Right lobe of liver (tissue), 6 donors: ENCODE measurements at regions not wholly inside any gene's neighbourhood (a gene's known extent, or its start where the extent isn't known, plus 50 kb on each side); places are given as distances from the start of the nearest gene placed in this dataset.

Experiments
- ATAC-seq, 4 donors: fragments of 200-7000 bp; cut with Tn5 transposase; one replicate each; pipeline ENCODE4 v1.9.1; 2020; ENCODE audit warnings: mild to moderate bottlenecking in 4 of 4, moderate library complexity in 4 of 4
- DNase-seq, 3 donors: peaks; one replicate each; pipeline ENCODE4 v3.0.0-alpha.2; 2020
- H3K27ac ChIP-seq, 3 donors: fragments of 200-600 bp; one replicate each; pipeline ENCODE4 v1.8.0; 2022
- H3K27me3 ChIP-seq, 2 donors: fragments of 200-600 bp; one replicate each; pipeline ENCODE4 v1.8.0; 2022
- H3K36me3 ChIP-seq, 4 donors: fragments of 200-600 bp; sonication (generic) in 1 of 4; one replicate each; pipeline versions ENCODE4 v1.5.1 to v1.8.0; 2017 to 2022; ENCODE audit warnings: control low read depth in 1 of 4
- H3K4me1 ChIP-seq, 4 donors: fragments of 200-600 bp; sonication (generic) in 1 of 4; one replicate each; pipeline versions ENCODE4 v1.5.1 to v1.8.0; 2017 to 2022; ENCODE audit warnings: control low read depth in 1 of 4
- H3K4me3 ChIP-seq, 3 donors: fragments of 200-600 bp; one replicate each; pipeline ENCODE4 v1.8.0; 2022
- H3K9me3 ChIP-seq, 4 donors: fragments of 200-600 bp; sonication (generic) in 1 of 4; one replicate each; pipeline versions ENCODE4 v1.5.1 to v1.8.0; 2017 to 2022; ENCODE audit warnings: control low read depth in 1 of 4
- POLR2A ChIP-seq: fragments of 450-650 bp; IDR thresholded peaks from one replicate; pipeline ENCODE4 v1.6.1; 2017; ENCODE audit warnings: antibody characterized with exemption, mild to moderate bottlenecking
- WGBS: methylation state at CpG from one replicate; pipeline ENCODE4 v1.1.6; 2018; ENCODE audit warnings: low coverage, low lambda C conversion rate; ENCODE audit not compliant: insufficient coverage; ENCODE audit errors: missing lambda C conversion rate; 5-methylcytosine and 5-hydroxymethylcytosine counted together
- intact Hi-C, 2 donors: fragments of 100-400 bp; cut with DNase I; formaldehyde crosslinking; loops; one replicate each; pipeline versions ENCODE4 v1.11.2 to v1.14.1; 2022
- TF ChIP-seq, protein P1 (sequence below), 4 donors: fragments of 200-600 bp in 3 of 4; fragments of 450-650 bp in 1 of 4; IDR thresholded peaks; one replicate each; pipeline versions ENCODE4 v1.5.1 to v1.8.0; 2016 to 2022; ENCODE audit warnings: antibody characterized with exemption in 4 of 4, mild to moderate bottlenecking in 2 of 4
- donor health status: DM: no; HTN: yes; CAD: no.
- donor health status: DM: no; HTN: no; CAD: no.
- donor health status: DM: no; HTN: no; CAD: no.
- donor health status: DM: no; HTN: yes; CAD: no.
- donor health status: DM: no; HTN: yes; CAD: no.

DNA sequence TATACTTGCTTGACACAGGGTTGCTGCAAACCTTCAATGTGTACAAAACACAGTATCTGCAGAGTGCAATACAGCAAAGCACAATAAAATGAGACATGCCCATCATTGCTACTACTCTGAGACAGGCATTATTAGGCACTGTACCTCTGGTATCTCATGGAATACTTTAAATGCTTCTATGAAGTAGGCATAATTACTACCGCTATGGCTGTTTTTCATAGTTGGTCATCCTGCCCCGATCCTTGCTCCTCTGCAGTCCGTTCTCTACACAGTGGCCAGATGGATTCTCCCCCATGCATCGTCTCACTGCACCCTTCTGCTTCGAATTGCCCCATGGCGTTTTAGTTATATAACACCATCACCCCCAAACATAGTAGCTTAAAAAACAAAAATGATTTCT lies 83.0 kb upstream of the UBL3 start:
- 90% methylated on average over 6 of the region's 6 CpGs for WGBS
- DNase-seq (no peak), ATAC-seq (no peak)
- no peak for TF ChIP-seq POLR2A
- Histone ChIP-seq H3K4me3 (no peak overlapping the region), H3K9me3 (no peaks in the 10 kb centered on the region), H3K27me3 (no peaks in the 10 kb centered on the region), H3K27ac (no peak overlapping the region), H3K4me1 (peaks cover 0 to 9% (median 0%) of the 10 kb centered on the region in 4 donors), H3K36me3 (no peaks in the 10 kb centered on the region)
- intact Hi-C loops = loop anchor here in 1 of 2 donors (10.0 kb wide), 1 partner anchor 171 kb away; no protein-coding TSS in a partner anchor

- Histone ChIP-seq H3K9me3 (no peaks in the 10 kb centered on the region), H3K27ac (no peak overlapping the region), H3K36me3 (no peaks in the 10 kb centered on the region), H3K27me3 (no peaks in the 10 kb centered on the region), H3K4me1 (peaks cover 0 to 9% (median 0%) of the 10 kb centered on the region in 4 donors), H3K4me3 (no peak overlapping the region)
- no peak for ATAC-seq
- intact Hi-C loops = loop anchor here in 1 of 2 donors (10.0 kb wide), 1 partner anchor 173 kb away; no protein-coding TSS in a partner anchor
- DNase-seq = no peak
- no peak for TF ChIP-seq POLR2A
- TF ChIP-seq, protein P1, sequence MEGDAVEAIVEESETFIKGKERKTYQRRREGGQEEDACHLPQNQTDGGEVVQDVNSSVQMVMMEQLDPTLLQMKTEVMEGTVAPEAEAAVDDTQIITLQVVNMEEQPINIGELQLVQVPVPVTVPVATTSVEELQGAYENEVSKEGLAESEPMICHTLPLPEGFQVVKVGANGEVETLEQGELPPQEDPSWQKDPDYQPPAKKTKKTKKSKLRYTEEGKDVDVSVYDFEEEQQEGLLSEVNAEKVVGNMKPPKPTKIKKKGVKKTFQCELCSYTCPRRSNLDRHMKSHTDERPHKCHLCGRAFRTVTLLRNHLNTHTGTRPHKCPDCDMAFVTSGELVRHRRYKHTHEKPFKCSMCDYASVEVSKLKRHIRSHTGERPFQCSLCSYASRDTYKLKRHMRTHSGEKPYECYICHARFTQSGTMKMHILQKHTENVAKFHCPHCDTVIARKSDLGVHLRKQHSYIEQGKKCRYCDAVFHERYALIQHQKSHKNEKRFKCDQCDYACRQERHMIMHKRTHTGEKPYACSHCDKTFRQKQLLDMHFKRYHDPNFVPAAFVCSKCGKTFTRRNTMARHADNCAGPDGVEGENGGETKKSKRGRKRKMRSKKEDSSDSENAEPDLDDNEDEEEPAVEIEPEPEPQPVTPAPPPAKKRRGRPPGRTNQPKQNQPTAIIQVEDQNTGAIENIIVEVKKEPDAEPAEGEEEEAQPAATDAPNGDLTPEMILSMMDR (IDR thresholded peaks at IDR 0.05) = no peak
Observed at GRCh38 chr13:29931696-29932095, 81.3 kb upstream of the UBL3 start.

- Histone ChIP-seq H3K4me3 (no peak overlapping the region), H3K27ac (no peak overlapping the region), H3K9me3 (no peaks in the 10 kb centered on the region), H3K27me3 (no peaks in the 10 kb centered on the region), H3K36me3 (no peaks in the 10 kb centered on the region), H3K4me1 (peaks cover 0 to 16% (median 5%) of the 10 kb centered on the region in 4 donors)
- no peak for ATAC-seq
- TF ChIP-seq, protein P1 (IDR thresholded peaks at IDR 0.05) = no peak
- TF ChIP-seq POLR2A = no peak
- DNase-seq = no peak
- intact Hi-C loops = no loop called here
- WGBS = 66% methylated on average over 7 of the region's 10 CpGs
Observed at GRCh38 chr13:29929062-29929847, 78.8 kb upstream of the UBL3 start.

DNA sequence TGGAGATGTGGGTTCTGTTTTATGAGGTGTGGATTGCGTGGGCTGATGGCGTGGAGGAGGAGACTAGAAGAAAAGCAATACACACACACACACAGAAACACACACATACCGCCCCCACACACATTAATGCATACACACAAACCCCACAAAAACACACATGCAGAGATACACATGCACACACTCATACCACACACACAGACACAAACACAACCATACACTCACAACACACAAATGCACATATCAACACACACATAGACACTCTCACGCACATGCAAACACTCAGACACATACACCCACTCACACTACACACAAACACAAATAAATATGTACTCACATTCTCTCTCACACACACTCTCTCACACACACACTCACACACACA lies 75.7 kb upstream of the UBL3 start:
- TF ChIP-seq POLR2A = no peak
- TF ChIP-seq, protein P1 (IDR thresholded peaks at IDR 0.05) = no peak
- Histone ChIP-seq H3K27me3 (no peaks in the 10 kb centered on the region), H3K9me3 (no peaks in the 10 kb centered on the region), H3K27ac (peak overlapping the region in 2 of 3 donors; percentile 35 to 68), H3K4me1 (peaks cover 0 to 40% (median 15%) of the 10 kb centered on the region in 4 donors), H3K36me3 (no peaks in the 10 kb centered on the region), H3K4me3 (no peak overlapping the region)
- DNase-seq (no peak), ATAC-seq (no peak)
- intact Hi-C loops = no loop called here
- WGBS = 65% methylated on average over 3 of the region's 4 CpGs

DNA sequence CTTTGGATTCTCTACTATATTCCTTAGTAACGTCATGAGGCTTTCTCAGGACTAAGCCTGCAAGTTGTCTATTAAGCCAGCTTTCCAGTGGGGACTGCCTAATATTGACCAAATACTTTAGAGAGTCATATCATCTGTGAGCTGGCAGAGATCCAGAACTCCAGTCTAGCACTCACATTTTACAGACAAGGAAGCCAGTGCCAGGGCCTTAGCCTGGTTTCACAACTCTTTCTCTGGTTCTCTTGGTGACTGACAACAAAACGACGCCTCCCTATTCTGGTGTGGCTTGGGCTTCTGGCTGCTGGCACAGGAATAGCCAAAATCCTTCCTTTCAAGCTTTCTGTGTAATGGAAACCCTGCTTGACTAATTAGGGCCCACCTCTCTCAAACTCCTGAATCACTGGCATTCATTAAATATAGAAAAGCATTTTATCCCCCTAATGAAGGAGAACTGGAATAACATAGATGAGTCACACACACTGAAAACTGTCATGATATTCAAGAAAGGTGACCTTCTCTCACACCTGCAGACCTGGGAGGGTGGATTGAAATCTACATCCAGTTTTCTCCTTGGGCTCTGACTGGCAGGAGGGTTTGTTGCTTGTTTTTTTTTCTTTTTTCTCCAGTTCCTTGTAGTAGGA lies 75.2 kb upstream of the UBL3 start:
- TF ChIP-seq, protein P1 (IDR thresholded peaks at IDR 0.05) = no peak
- TF ChIP-seq POLR2A = no peak
- Histone ChIP-seq H3K36me3 (no peaks in the 10 kb centered on the region), H3K27me3 (no peaks in the 10 kb centered on the region), H3K27ac (peak overlapping the region in 2 of 3 donors; percentile 68 to 80), H3K9me3 (no peaks in the 10 kb centered on the region), H3K4me3 (no peak overlapping the region), H3K4me1 (peaks cover 0 to 44% (median 15%) of the 10 kb centered on the region in 4 donors)
- intact Hi-C loops = no loop called here
- ATAC-seq = peak; percentile 68 to 82 (median 70)
- WGBS = 13% methylated on average over 3 of the region's 3 CpGs
- peak; percentile 64 to 93 (median 76) for DNase-seq
